ENCODE measurements at regions not wholly inside any gene's neighbourhood (a gene's known extent, or its start where the extent isn't known, plus 50 kb on each side); places are given as distances from the start of the nearest gene placed in this dataset.
"Not testable (repeated sequence)": the region's sequence is repeated elsewhere in the genome, so short reads cannot be mapped to it uniquely, and the experiment has no call there.

DNA sequence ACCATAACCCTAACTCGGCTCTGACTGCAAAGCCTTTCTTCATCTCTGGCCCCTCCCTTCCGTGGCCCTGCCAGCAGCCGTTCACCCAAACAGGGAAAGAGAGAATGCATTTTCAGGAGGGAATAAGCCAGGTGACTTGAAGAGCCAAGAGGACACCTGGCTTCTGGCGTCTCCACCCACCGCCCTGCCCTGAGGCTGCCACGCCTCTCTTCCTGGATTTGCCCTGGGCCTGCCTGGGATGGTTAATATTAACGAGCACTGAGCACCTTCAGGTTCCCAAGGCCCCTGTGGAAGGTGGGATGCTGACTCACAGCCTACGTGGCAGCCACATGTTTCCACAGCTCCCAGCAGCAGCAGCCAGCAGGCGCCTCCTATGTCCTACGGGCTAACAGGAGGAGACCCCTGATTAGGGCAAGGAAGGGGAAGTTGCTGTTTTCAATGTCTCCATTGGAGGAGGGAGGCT is 138.0 kb upstream of the RREB1 start:
- no peak for DNase-seq (ENCODE audit: low read depth in 4 of 4, low spot score in 1 of 4)

- no peak for DNase-seq (ENCODE audit: low read depth in 4 of 4, low spot score in 1 of 4)
Observed at GRCh38 chr6:6970851-6971250, 136.9 kb upstream of the RREB1 start.

DNA sequence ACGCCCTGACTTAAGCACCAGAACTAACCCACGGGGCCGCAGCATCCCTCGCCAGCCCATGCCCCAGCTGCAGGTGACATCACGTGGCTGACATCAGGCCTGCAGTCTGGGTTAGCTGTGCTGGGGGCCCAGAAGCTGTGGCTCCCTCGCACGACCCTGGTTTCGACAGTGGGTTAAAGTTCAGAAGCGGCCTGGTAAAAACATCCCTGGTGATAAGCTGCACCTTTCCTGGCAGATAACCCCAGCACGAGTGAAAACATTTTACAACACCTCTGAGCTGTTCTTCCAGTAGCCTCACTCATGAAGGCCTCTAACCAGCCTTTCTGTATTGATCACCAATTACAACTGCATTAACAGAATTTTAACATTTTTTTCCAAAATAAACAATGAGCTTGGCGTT is 136.4 kb upstream of the RREB1 start:
- DNase-seq (ENCODE audit: low read depth in 4 of 4, low spot score in 1 of 4): no peak

- DNase-seq (ENCODE audit: low read depth in 4 of 4, low spot score in 1 of 4): no peak
Observed at GRCh38 chr6:6972456-6972855, 135.3 kb upstream of the RREB1 start.

DNA sequence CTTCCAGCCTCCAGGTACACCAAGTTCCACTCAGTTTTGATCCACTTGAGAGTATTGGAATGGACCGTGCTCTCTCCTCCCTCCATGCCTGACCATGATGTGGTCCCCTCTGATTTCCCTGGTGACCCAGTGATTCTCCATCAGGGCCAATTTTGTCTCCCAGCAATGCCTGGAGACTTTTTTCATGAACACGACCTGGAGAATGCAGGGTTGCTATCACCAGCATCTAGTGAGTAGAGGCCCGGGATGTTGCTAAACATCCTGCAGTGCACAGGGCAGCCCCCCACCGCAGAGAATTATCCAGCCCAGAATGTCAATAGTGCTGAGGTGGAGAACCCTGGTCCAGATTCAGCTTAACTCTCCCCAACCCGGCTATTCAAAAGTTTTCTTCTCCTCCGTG is 134.0 kb upstream of the RREB1 start:
- DNase-seq (ENCODE audit: low read depth in 4 of 4, low spot score in 1 of 4): no peak

DNA sequence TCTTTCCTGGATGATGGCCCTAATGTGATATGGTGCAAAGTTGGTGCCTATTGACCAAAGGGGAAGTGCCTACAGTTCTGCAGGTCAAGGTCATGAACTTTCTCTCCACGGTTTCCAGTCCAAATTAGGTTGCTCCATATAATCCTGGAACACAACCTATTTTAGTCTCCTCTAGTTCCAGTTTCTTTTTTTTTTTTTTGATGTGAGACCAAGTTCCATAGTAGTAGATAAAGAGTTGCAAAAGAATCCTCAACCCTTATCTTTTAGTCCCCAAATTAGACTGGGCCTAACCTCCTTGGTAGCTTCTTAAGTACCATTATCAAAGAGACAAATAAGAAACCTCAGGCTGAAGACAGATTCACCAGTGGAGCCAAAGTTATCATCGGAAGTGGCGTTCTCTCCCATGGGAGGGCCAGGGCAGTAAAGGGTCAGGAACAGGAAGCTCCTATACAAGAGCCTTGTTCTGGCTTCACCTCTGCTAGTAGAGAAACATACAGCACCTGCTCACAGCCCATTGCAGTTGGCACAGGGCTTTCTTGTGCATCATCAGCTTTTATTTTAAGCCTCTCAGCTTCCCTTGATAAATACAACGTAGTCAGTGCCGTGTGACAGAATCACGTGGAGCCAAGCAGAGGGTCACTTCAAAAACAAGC is 132.2 kb upstream of the RREB1 start:
- DNase-seq (ENCODE audit: low read depth in 4 of 4, low spot score in 1 of 4): no peak

DNA sequence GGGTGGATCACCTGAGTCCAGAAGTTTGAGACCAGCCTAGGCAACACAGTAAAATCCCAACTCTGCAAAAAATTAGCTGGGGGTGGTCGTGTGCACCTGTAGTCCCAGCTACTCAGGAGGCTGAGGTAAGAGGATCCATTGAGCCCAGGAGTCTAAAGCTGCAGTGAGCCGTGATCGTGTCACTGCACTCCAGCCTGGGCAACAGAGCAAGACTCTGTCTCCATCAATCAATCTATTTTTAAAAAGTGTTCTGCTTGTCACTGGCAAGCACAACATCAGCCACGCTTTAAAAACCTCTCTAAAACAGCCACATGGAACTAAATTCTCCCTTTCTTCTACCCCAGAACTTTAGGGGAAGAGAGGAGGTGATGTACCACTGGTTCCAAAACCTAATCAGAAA is 131.6 kb upstream of the RREB1 start:
- DNase-seq (ENCODE audit: low read depth in 4 of 4, low spot score in 1 of 4): no peak

DNA sequence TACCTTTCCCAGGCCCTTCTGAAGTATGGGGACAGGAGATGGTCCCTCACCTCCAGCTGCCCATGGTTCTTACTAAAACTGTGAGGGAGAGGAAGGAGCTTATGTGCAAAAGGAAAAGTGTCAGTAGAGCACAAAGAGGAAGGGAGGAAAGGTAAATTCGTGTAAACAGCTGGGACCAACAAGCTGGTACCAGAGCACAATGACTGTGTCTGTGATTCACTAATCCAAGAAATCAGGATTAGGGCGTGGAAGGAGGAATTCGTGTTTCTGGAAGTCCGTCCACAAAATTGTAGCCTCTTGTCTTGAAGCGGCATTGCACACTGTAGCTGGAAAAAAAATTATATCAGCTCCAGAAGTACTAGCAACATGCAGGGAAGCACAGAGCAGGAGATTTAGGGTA is 129.0 kb upstream of the RREB1 start:
- no peak for DNase-seq (ENCODE audit: low read depth in 4 of 4, low spot score in 1 of 4)

DNA sequence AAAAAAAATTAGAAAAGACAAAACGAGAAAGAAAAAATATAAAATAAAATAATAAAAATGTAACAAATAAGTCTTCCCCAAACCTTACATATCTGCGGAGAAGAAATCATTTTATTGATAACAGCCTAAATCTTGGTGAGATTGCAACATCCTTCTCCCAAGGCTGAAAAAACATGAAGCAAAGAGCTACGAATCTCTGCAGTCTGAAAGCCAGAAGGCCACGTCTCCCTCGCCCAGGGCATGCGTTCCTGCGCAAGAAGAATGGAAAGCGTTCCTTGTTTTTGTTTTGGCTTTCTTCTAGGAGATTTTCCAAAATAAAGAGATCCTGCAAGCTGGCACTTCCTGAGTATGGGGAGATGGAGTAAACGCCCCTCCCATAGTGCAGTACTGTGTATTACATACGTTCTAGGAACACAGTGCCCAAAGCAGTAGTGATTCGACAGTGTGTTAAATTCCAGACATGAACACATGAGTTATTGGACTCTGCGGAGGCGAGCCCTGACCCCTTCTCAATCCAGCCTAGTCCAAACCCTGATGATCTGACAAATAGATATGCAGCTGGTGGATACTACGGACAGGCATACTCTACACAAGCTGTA is 126.7 kb upstream of the RREB1 start:
- no peak for DNase-seq (ENCODE audit: low read depth in 4 of 4, low spot score in 1 of 4)

GRCh38 chr6:6981681-6982322 is 126.0 kb upstream of the RREB1 start:
- no peak for DNase-seq (ENCODE audit: low read depth in 4 of 4, low spot score in 1 of 4)

DNA sequence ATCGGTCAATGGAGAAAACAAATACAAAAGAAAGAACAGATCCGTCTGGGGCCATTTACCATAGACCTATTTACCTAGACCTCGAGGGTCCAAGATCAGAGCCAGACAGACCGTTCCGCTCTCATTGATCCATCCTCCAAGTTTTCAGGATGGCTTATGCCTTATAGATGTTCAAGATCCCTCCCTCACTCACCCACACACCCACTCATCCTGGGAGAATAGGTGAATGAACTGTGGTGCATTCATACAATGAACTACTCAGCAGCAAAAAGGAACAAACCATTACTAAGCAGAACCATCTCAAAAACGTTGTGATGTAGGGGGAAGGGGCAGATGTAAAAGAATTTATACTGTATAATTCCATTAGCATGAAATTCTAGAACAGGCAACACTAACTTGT is 125.1 kb upstream of the RREB1 start:
- no peak for DNase-seq (ENCODE audit: low read depth in 4 of 4, low spot score in 1 of 4)

DNA sequence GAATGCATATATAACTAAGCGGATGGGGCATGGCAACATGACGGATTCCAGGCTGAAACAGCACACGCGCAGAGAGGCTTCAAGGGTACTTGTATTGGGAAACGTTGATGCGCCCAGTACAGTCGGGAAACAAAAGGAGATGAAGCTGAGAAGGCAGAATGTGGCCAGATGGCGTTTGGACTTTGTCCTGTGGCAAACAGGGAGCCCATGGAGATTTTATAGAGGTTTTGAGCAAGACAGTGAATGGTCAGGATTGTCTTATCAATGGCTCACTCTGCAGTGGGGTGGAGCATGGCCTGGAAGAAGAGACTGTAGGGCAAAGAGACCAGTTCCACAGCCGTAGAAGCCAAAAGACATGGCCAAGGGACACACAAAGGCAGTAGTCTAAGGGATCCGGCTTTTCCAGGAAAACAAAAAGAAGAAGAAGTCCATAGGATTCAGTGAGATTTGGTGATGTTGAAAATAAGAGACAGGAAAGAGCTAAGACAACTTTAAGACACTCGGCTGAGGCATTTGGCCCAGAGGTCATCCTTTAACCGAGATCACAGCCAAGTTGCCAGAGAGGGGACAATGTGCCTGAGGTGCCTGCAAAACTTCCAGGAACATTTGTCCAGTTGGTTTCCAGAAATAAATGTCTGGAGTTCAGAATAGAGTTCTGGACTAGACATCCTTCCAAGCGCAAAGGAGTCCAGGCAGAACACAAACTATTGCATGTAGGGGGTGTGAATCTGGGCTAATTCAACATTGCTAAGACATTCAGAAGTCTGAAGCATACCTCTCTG is 123.0 kb upstream of the RREB1 start:
- no peak for DNase-seq (ENCODE audit: low read depth in 4 of 4, low spot score in 1 of 4)

DNA sequence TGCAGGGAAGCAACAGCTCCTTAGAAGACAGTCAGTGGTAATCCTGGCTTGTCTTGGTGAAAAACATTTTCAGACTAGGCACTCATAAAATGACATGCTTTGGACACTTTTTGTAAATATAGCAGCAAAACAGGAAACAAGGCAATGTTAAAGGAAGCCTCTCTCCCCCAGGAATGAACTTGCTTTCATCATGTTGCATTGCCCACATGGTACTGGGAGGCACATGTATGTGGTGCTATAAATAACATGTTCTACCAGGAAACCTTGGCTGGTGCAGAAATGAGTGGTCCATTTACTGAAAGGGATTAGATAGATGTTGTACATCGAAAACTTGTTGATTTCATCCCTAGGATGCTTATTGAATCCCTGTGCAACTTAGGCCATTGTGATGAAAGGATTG is 121.4 kb upstream of the RREB1 start:
- no peak for DNase-seq (ENCODE audit: low read depth in 4 of 4, low spot score in 1 of 4)

DNA sequence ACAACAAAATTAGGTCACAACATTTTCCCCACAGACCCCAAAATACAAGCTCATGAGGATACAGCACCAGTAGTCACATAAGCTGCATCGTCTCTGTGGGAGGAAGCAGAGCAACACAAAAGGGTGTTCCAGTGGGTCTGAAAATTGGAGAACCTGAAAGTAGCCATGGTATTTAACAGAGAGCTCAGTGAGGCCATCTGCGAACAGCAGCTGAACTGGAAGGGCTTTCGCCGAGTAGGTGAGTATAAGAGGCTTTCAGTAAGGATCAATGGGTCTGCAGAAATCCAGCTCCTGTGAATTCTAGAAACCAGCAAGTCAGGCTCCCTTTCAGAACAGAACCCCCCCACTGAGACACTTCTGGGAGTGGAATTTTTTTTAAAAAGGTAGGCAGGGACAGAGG is 120.0 kb upstream of the RREB1 start:
- DNase-seq (ENCODE audit: low read depth in 4 of 4, low spot score in 1 of 4): no peak

- not testable (repeated sequence) for DNase-seq (ENCODE audit: low read depth in 4 of 4, low spot score in 1 of 4)
Observed at GRCh38 chr6:6990059-6990458, 117.7 kb upstream of the RREB1 start.

DNA sequence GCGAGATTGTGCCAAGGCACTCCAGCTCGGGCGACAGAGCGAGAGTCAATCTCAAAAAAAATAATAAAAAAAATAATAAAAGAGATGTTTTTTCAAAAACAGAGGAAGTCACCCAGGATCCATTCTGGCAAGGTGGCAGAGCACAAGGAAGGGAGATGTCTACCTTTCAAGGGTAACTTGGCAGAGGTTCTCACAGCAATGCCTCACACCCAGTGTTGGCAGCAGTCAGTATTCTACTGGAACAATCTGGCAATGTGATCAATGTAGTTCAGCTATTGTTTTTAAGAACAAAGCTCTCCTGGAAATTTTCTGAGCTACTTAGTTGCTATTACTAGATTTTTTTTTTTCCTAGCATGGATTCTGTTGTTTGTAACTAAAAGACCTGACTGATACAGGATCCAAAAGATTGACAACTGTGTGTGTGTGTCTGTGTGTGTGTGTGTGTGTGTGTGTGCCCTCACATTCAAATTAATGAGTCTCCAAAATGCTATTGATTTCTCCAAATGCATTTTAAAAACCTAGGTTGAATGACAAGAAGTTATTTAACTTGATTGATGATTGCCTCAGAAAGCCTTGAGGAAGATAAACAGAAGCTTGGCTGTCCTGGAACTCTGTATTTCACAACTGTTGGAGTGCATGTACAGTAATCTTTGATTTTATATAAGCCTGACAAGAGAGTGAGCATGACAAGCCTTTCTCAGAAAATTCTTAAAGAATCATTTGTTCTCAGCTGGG is 114.1 kb upstream of the RREB1 start:
- DNase-seq (ENCODE audit: low read depth in 4 of 4, low spot score in 1 of 4): no peak

GRCh38 chr6:6994796-6995195 is 113.0 kb upstream of the RREB1 start:
- DNase-seq (ENCODE audit: low read depth in 4 of 4, low spot score in 1 of 4): no peak

DNA sequence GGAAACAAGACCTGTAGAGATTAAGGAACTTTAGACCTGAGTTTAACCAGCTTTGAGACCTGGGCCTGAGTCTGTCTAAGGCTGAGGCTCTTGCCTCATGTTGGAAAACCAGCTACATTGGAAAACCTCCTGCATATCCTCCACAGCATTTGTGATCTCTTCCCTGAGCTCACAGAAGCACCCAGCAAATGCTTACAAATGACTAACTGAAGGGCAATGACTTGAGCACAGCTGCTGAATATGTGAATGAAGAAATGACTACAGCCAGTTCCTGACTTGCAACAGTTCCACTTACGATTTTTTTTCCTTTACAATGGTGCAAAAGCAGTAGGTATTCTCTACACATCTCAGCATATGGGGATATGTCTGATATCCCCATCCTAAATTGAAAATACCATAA is 112.4 kb upstream of the RREB1 start:
- no peak for DNase-seq (ENCODE audit: low read depth in 4 of 4, low spot score in 1 of 4)

DNA sequence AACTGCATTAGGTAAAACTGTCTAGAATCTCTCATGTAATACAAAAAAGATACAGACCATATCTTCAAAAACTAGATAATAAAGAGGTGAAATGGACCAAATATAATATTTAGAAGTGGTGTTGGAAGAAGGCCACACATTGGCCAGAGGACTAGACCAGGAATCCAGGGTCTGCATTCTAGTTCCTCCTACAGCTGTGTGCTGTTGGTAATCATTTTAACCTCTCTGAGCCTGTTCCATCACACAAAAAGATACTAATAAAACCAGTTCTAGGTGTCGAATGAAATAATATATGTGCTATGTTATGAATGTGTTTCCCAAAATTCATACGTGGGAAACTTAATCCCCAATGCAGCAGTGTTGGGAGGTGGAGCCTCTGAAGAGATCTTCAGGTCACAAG is 111.6 kb upstream of the RREB1 start:
- no peak for DNase-seq (ENCODE audit: low read depth in 4 of 4, low spot score in 1 of 4)

DNA sequence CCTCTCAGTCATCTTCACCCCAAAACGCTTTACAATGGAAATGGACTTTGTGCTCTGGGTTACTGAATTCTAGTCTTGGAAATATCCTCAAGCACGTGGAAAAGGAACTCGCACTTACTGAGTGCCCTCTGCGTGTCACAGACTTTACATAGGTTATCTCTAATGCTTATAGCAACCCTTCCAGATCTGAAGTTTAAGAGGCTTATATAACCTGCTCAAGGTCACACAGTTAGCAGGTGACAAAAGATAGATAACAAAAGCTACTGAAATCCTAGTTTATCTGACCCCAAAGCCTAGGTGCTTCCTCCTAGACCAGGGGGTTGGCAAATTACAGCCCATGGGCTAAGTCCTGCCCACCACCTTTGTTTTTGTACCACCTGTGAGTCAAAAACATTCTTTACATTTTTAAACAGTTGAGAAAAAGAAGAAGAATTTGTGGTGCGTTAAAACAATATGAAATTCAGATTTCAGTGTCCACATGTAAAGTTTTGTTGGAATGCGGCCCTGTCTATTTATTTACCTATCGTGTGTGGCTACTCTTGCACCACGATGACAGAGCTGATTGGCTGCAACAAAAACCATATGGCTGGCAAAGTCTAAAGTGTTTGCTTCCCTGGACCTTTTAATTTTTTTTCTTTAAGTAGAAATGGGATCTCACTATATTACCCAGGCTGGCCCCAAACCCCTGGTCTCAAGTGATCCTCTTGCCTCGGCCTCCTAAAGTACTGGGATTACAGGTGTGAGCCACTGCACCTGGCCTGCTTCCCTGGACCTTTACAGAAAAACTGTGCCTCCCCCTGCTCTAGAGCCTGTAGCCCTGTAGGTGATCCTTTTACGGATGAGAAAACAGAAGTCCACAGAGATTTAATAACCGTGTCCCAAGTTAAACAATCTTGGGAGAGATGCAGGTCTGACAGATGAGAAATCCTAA is 110.2 kb upstream of the RREB1 start:
- no peak for DNase-seq (ENCODE audit: low read depth in 4 of 4, low spot score in 1 of 4)
